RPMI7951 (cell line): ENCODE measurements at regions not wholly inside any gene's neighbourhood (a gene's known extent, or its start where the extent isn't known, plus 50 kb on each side); places are given as distances from the start of the nearest gene placed in this dataset.
"Not testable (repeated sequence)": the region's sequence is repeated elsewhere in the genome, so short reads cannot be mapped to it uniquely, and the experiment has no call there.

Source experiments
- DNase-seq: peaks from one replicate; pipeline ENCODE4 v3.0.0-alpha.2; 2012; ENCODE audit warnings: low read depth

- DNase-seq: not testable (repeated sequence)
These were observed 434.3 kb downstream of the BUD13 start for GRCh38 chr11:116338500-116338899.

GRCh38 chr11:116336540-116336939 is 436.2 kb downstream of the BUD13 start:
- no peak for DNase-seq

GRCh38 chr11:116335891-116336290 is 436.9 kb downstream of the BUD13 start:
- DNase-seq: no peak

- DNase-seq: no peak
These were observed 437.7 kb downstream of the BUD13 start for GRCh38 chr11:116335078-116335477.

GRCh38 chr11:116334596-116334995 is 438.2 kb downstream of the BUD13 start:
- DNase-seq: no peak

GRCh38 chr11:116333001-116333535 is 439.7 kb downstream of the BUD13 start:
- DNase-seq: peak; percentile 76

GRCh38 chr11:116332391-116332790 is 440.4 kb downstream of the BUD13 start:
- DNase-seq: no peak

- DNase-seq: no peak
These were observed 441.4 kb downstream of the BUD13 start for GRCh38 chr11:116331381-116331780.

- no peak for DNase-seq
These were observed 442.2 kb downstream of the BUD13 start for GRCh38 chr11:116330439-116331185.

GRCh38 chr11:116329354-116330090 is 443.3 kb downstream of the BUD13 start:
- no peak for DNase-seq

GRCh38 chr11:116328851-116329250 is 443.9 kb downstream of the BUD13 start:
- no peak for DNase-seq

- DNase-seq: peak; percentile 3
These were observed 444.4 kb downstream of the BUD13 start for GRCh38 chr11:116328391-116328790.

GRCh38 chr11:116326146-116326545 is 446.6 kb downstream of the BUD13 start:
- no peak for DNase-seq

GRCh38 chr11:116325247-116325646 is 447.5 kb downstream of the BUD13 start:
- DNase-seq: no peak

- DNase-seq: not testable (repeated sequence)
These were observed 448.7 kb downstream of the BUD13 start for GRCh38 chr11:116324077-116324476.

- no peak for DNase-seq
These were observed 455.6 kb downstream of the BUD13 start for GRCh38 chr11:116317212-116317611.

GRCh38 chr11:116314006-116314405 is 458.8 kb downstream of the BUD13 start:
- no peak for DNase-seq

- peak; percentile 88 for DNase-seq
These were observed 460.0 kb downstream of the BUD13 start for GRCh38 chr11:116312570-116313391.

- peak; percentile 13 for DNase-seq
These were observed 461.6 kb downstream of the BUD13 start for GRCh38 chr11:116311206-116311605.

- DNase-seq: no peak
These were observed 462.1 kb downstream of the BUD13 start for GRCh38 chr11:116310698-116311097.

GRCh38 chr11:116310226-116310625 is 462.6 kb downstream of the BUD13 start:
- DNase-seq: peak; percentile 86

- DNase-seq: peak; percentile 34
These were observed 463.3 kb downstream of the BUD13 start for GRCh38 chr11:116309446-116309845.
